Type B pancreatic cell (in vitro differentiated cells): ENCODE measurements at regions not wholly inside any gene's neighbourhood (a gene's known extent, or its start where the extent isn't known, plus 50 kb on each side); places are given as distances from the start of the nearest gene placed in this dataset.
"Not testable (repeated sequence)": the region's sequence is repeated elsewhere in the genome, so short reads cannot be mapped to it uniquely, and the experiment has no call there.

Experiments
- DNase-seq: peaks from one replicate; pipeline ENCODE4 v3.0.0; 2021; ENCODE audit warnings: mixed read lengths; ENCODE audit not compliant: unreplicated experiment; ENCODE audit errors: extremely low spot score
- H3K27ac Mint-ChIP-seq: 2 replicates; pipeline ENCODE4 v1.8.0; 2021; ENCODE audit warnings: mild to moderate bottlenecking, mixed read lengths
- H3K27me3 Mint-ChIP-seq: 2 replicates; pipeline ENCODE4 v1.8.0; 2021; ENCODE audit warnings: mixed read lengths
- H3K36me3 Mint-ChIP-seq: 2 replicates; pipeline ENCODE4 v1.8.0; 2021; ENCODE audit warnings: mixed read lengths
- H3K4me1 Mint-ChIP-seq: one replicate; pipeline ENCODE4 v1.8.0; 2021; ENCODE audit warnings: mixed read lengths; ENCODE audit not compliant: unreplicated experiment
- H3K4me3 Mint-ChIP-seq: 2 replicates; pipeline ENCODE4 v1.8.0; 2021; ENCODE audit warnings: mild to moderate bottlenecking, mixed read lengths
- H3K9me3 Mint-ChIP-seq: 2 replicates; pipeline ENCODE4 v1.8.0; 2021; ENCODE audit warnings: mixed read lengths
- CTCF ChIP-seq: fragments of 200-600 bp; sonication (generic); conservative IDR thresholded peaks from 2 replicates; pipeline ENCODE4 v1.5.0; 2021; ENCODE audit warnings: antibody characterized with exemption, mild to moderate bottlenecking

- Mint-ChIP-seq H3K4me3 (no peak overlapping the region), H3K27me3 (no peaks in the 10 kb centered on the region), H3K36me3 (no peaks in the 10 kb centered on the region), H3K27ac (no peak overlapping the region), H3K4me1 (peaks cover 11% of the 10 kb centered on the region), H3K9me3 (peaks cover 6% of the 10 kb centered on the region)
- TF ChIP-seq CTCF, result no peak
- no peak for DNase-seq
Measured at GRCh38 chr1:170808216-170808885, 127.0 kb upstream of the MROH9 start.

GRCh38 chr1:170811013-170811412 lies 124.3 kb upstream of the MROH9 start:
- not testable (repeated sequence) for H3K9me3 Mint-ChIP-seq, H3K36me3 Mint-ChIP-seq

GRCh38 chr1:170819781-170820180 lies 115.6 kb upstream of the MROH9 start:
- H3K27me3 Mint-ChIP-seq, result no peaks in the 10 kb centered on the region
- no peaks in the 10 kb centered on the region for H3K9me3 Mint-ChIP-seq
- no peaks in the 10 kb centered on the region for H3K36me3 Mint-ChIP-seq
- no peak for TF ChIP-seq CTCF
- no peaks in the 10 kb centered on the region for H3K4me1 Mint-ChIP-seq
- DNase-seq, result no peak
- H3K27ac Mint-ChIP-seq, result no peak overlapping the region
- no peak overlapping the region for H3K4me3 Mint-ChIP-seq

More at GRCh38 chr1:170811013-170811412, 124.3 kb upstream of the MROH9 start:
- H3K27ac Mint-ChIP-seq, H3K27me3 Mint-ChIP-seq, DNase-seq, H3K4me3 Mint-ChIP-seq, H3K4me1 Mint-ChIP-seq: not testable (repeated sequence)

- Mint-ChIP-seq H3K4me1 (peaks cover 4% of the 10 kb centered on the region), H3K36me3 (no peaks in the 10 kb centered on the region), H3K27me3 (no peaks in the 10 kb centered on the region), H3K27ac (no peak overlapping the region), H3K4me3 (no peak overlapping the region), H3K9me3 (no peaks in the 10 kb centered on the region)
- DNase-seq, result no peak
- TF ChIP-seq CTCF, result no peak
Measured at GRCh38 chr1:170823120-170823519, 112.2 kb upstream of the MROH9 start.

GRCh38 chr1:170831276-170831675 lies 104.1 kb upstream of the MROH9 start:
- no peak for TF ChIP-seq CTCF
- H3K4me3 Mint-ChIP-seq, result no peak overlapping the region

GRCh38 chr1:170836141-170836540 lies 99.2 kb upstream of the MROH9 start:
- H3K4me1 Mint-ChIP-seq, result no peaks in the 10 kb centered on the region
- H3K9me3 Mint-ChIP-seq, result peaks cover 6% of the 10 kb centered on the region
- no peak for DNase-seq
- no peak overlapping the region for H3K27ac Mint-ChIP-seq
- no peak for TF ChIP-seq CTCF
- no peaks in the 10 kb centered on the region for H3K36me3 Mint-ChIP-seq
- no peak overlapping the region for H3K4me3 Mint-ChIP-seq
- H3K27me3 Mint-ChIP-seq, result no peaks in the 10 kb centered on the region

More at GRCh38 chr1:170831276-170831675, 104.1 kb upstream of the MROH9 start:
- H3K4me1 Mint-ChIP-seq, result no peaks in the 10 kb centered on the region
- DNase-seq, result no peak
- H3K9me3 Mint-ChIP-seq, result peaks cover 6% of the 10 kb centered on the region
- H3K36me3 Mint-ChIP-seq, result no peaks in the 10 kb centered on the region
- no peaks in the 10 kb centered on the region for H3K27me3 Mint-ChIP-seq
- H3K27ac Mint-ChIP-seq, result no peak overlapping the region
